ENCODE measurements at regions not wholly inside any gene's neighbourhood (a gene's known extent, or its start where the extent isn't known, plus 50 kb on each side); places are given as distances from the start of the nearest gene placed in this dataset.

DNA sequence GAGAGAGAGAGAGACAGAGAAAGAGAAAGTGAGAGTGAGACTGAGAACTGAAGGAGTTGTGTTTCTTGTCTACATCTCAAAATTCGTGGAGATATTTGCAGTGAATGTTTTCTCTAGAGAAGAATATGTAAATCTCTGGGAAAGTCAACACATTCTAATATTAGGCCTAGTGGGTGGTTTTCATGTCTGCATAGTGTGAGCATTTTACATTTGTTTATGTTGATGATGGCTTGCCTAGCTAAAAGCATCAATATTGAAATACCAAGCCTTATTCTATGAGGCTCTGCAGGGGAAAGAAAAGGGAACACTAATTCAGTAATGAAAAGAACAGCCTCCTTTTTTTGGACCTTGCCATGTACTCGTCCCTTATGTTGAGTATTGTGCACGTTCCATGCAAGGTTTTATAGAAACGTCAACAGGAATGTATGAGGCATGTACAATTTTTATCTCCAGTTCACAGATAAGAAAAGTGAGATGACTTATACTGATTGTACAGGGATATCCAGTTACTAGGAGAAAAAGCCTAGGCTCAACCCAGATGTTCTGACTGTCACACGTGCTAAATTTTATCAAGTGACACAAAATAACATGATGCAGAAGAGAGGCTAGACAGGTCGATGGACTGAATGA lies 1288.9 kb upstream of the SLC10A2 start:
- TF ChIP-seq ZFX (IDR thresholded peaks at IDR 0.05) = no peak
- no peak for TF ChIP-seq JUND (IDR thresholded peaks at IDR 0.05)
- no peak for TF ChIP-seq EZH2phosphoT487 (IDR thresholded peaks at IDR 0.05; ENCODE audit: borderline replicate concordance)
- TF ChIP-seq REST (IDR thresholded peaks at IDR 0.05; ENCODE audit: low read depth) = no peak
- no peak for TF ChIP-seq ATF3 (IDR thresholded peaks at IDR 0.05)
- no peak for TF ChIP-seq ELF1 (IDR thresholded peaks at IDR 0.05; ENCODE audit: borderline replicate concordance, low read depth)
- no peak for TF ChIP-seq POLR2AphosphoS5 (IDR thresholded peaks at IDR 0.05; ENCODE audit: low read depth, low read length)
- TF ChIP-seq CBX3 (IDR thresholded peaks at IDR 0.05; ENCODE audit: low read depth) = no peak
- no peak for TF ChIP-seq SIN3A (IDR thresholded peaks at IDR 0.05; ENCODE audit: low read depth)
- TF ChIP-seq EGR1 (IDR thresholded peaks at IDR 0.05; ENCODE audit: low read depth) = no peak
- no peak for TF ChIP-seq POLR2A (IDR thresholded peaks at IDR 0.05; ENCODE audit: borderline replicate concordance, extremely low read depth, insufficient read depth, insufficient read length)
- TF ChIP-seq SRF (IDR thresholded peaks at IDR 0.05; ENCODE audit: low read depth) = no peak
- TF ChIP-seq SP1 (IDR thresholded peaks at IDR 0.05; ENCODE audit: low read depth) = no peak
- TF ChIP-seq, protein P1, sequence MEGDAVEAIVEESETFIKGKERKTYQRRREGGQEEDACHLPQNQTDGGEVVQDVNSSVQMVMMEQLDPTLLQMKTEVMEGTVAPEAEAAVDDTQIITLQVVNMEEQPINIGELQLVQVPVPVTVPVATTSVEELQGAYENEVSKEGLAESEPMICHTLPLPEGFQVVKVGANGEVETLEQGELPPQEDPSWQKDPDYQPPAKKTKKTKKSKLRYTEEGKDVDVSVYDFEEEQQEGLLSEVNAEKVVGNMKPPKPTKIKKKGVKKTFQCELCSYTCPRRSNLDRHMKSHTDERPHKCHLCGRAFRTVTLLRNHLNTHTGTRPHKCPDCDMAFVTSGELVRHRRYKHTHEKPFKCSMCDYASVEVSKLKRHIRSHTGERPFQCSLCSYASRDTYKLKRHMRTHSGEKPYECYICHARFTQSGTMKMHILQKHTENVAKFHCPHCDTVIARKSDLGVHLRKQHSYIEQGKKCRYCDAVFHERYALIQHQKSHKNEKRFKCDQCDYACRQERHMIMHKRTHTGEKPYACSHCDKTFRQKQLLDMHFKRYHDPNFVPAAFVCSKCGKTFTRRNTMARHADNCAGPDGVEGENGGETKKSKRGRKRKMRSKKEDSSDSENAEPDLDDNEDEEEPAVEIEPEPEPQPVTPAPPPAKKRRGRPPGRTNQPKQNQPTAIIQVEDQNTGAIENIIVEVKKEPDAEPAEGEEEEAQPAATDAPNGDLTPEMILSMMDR (IDR thresholded peaks at IDR 0.05 in 2 of 3, conservative IDR thresholded peaks at IDR 0.05 in 1 of 3; ENCODE audit: borderline replicate concordance in 1 of 3, insufficient read depth in 1 of 3, low read depth in 2 of 3, low read length in 2 of 3) = no peak
- no peak for TF ChIP-seq EZH2 (IDR thresholded peaks at IDR 0.05)
- no peak for TF ChIP-seq FOSL1 (IDR thresholded peaks at IDR 0.05; ENCODE audit: low read depth)
- no peak for TF ChIP-seq CEBPB (IDR thresholded peaks at IDR 0.05; ENCODE audit: low read depth)
- Histone ChIP-seq H3K4me3 (replicated peaks in 1 of 2; ENCODE audit: low read depth in 1 of 2, low read length in 2 of 2) (no peak overlapping the region), H3K27ac (ENCODE audit: low read depth, low read length) (no peak overlapping the region), H3K27me3 (ENCODE audit: insufficient read depth, low read length) (no peaks in the 10 kb centered on the region), H3K36me3 (ENCODE audit: control insufficient read depth in 1 of 2, insufficient read depth in 2 of 2, low read length in 2 of 2) (no peaks in the 10 kb centered on the region), H3K9me2 (ENCODE audit: insufficient read depth) (no peaks in the 10 kb centered on the region), H4K20me1 (ENCODE audit: insufficient read depth) (no peaks in the 10 kb centered on the region), H3K4me2 (ENCODE audit: low read length) (no peak overlapping the region), H3K4me1 (ENCODE audit: control insufficient read depth in 1 of 2, insufficient read depth in 2 of 2, low read length in 2 of 2) (no peaks in the 10 kb centered on the region), H3K9ac (ENCODE audit: low read length) (no peak overlapping the region), H3K9me3 (ENCODE audit: control insufficient read depth in 1 of 2, insufficient read depth in 1 of 2, low read depth in 1 of 2, low read length in 2 of 2) (no peaks in the 10 kb centered on the region), H3K79me2 (ENCODE audit: insufficient read depth, low read length) (no peaks in the 10 kb centered on the region), H2AFZ (ENCODE audit: low read depth, low read length, poor library complexity, severe bottlenecking) (no peak overlapping the region)
- CTCF ChIA-PET = no interaction called here
- intact Hi-C loops (cut with micrococcal nuclease) = no loop called here
- BruUV-seq (replicated peaks) = no TSS peak
- no peak for DNase-seq (ENCODE audit: low read depth, low spot score)
- POLR2A ChIA-PET = no interaction called here
- no peak for ATAC-seq
- RAD21 ChIA-PET (ENCODE audit: low non-redundant PET in 1 of 2, low total read pairs in 2 of 2, uncharacterized antibody in 2 of 2, unreplicated experiment in 2 of 2) = no interaction called here

All from HCT116 (cell line).